CD4-positive, alpha-beta T cell (primary cell): ENCODE measurements at regions not wholly inside any gene's neighbourhood (a gene's known extent, or its start where the extent isn't known, plus 50 kb on each side); places are given as distances from the start of the nearest gene placed in this dataset.

Experiments
- ATAC-seq: fragments of 200-7000 bp; cut with Tn5 transposase; one replicate; pipeline ENCODE4 v1.10.0; 2022; ENCODE audit warnings: mild to moderate bottlenecking; ENCODE audit not compliant: poor library complexity
- CTCF ChIA-PET: fragments of 350-600 bp; sonication (Branson Sonifier 250); formaldehyde crosslinking; loops from one replicate; lab custom pipeline; 2021; ENCODE audit warnings: antibody characterized with exemption, inconsistent platforms; lab: Charles Lee
- POLR2A ChIA-PET: fragments of 350-600 bp; sonication (Branson Sonifier 250); formaldehyde crosslinking; loops from one replicate; lab custom pipeline; 2021; ENCODE audit warnings: antibody characterized with exemption, inconsistent platforms; lab: Charles Lee
- DNase-seq, 14 experiments: peaks; one replicate each; pipeline ENCODE4 v3.0.0-alpha.2; 2013 to 2020; ENCODE audit warnings: mixed read lengths in 2 of 14
- H3K27ac ChIP-seq, 2 donors: one replicate each; pipeline versions ENCODE4 v1.5.1 to v1.7.0; 2013; ENCODE audit warnings: low read length in 2 of 2, low read depth in 1 of 2, mild to moderate bottlenecking in 1 of 2
- H3K27me3 ChIP-seq, 2 experiments: 1 replicate in 1 of 2; 2 replicates in 1 of 2; pipeline versions ENCODE4 v1.6.1 to v1.7.0; 2013; ENCODE audit warnings: low read length in 2 of 2, control low read depth in 1 of 2, mild to moderate bottlenecking in 1 of 2, moderate library complexity in 1 of 2; ENCODE audit not compliant: insufficient read depth in 2 of 2, control insufficient read depth in 1 of 2
- H3K36me3 ChIP-seq: one replicate; pipeline ENCODE4 v1.6.1; 2013; ENCODE audit warnings: low read length, control low read depth; ENCODE audit not compliant: insufficient read depth
- H3K4me1 ChIP-seq: one replicate; pipeline ENCODE4 v1.6.1; 2013; ENCODE audit warnings: low read length, control low read depth; ENCODE audit not compliant: insufficient read depth
- H3K4me3 ChIP-seq: one replicate; pipeline ENCODE4 v1.5.1; 2013; ENCODE audit warnings: mild to moderate bottlenecking, low read length, moderate library complexity
- H3K9me3 ChIP-seq, 2 experiments: 1 replicate in 1 of 2; 2 replicates in 1 of 2; pipeline versions ENCODE4 v1.6.1 to v1.7.0; 2013; ENCODE audit warnings: low read length in 2 of 2, mild to moderate bottlenecking in 2 of 2, control low read depth in 1 of 2, moderate library complexity in 1 of 2; ENCODE audit not compliant: control insufficient read depth in 1 of 2, insufficient read depth in 1 of 2
- H3K27ac Mint-ChIP-seq: one replicate; pipeline ENCODE4 v1.8.0; 2020; ENCODE audit warnings: mixed read lengths
- H3K27me3 Mint-ChIP-seq: one replicate; pipeline ENCODE4 v1.8.0; 2021; ENCODE audit warnings: mixed read lengths
- H3K36me3 Mint-ChIP-seq: one replicate; pipeline ENCODE4 v1.8.0; 2021; ENCODE audit warnings: low read depth, mixed read lengths
- H3K4me1 Mint-ChIP-seq: one replicate; pipeline ENCODE4 v1.8.0; 2021; ENCODE audit warnings: low read depth, mixed read lengths
- H3K4me3 Mint-ChIP-seq: one replicate; pipeline ENCODE4 v1.8.0; 2020; ENCODE audit warnings: mild to moderate bottlenecking, mixed read lengths
- H3K9me3 Mint-ChIP-seq: one replicate; pipeline ENCODE4 v1.8.0; 2020; ENCODE audit warnings: mixed read lengths
- intact Hi-C, 2 experiments: fragments of 100-400 bp; cut with DNase I in 1 of 2; cut with micrococcal nuclease in 1 of 2; formaldehyde crosslinking; loops; one replicate each; pipeline versions ENCODE4 v1.15.1 to v1.9.0; 2023 to 2025; cut with DNase I, micrococcal nuclease
- TF ChIP-seq, protein P1 (sequence below): fragments of 200-600 bp; IDR thresholded peaks from one replicate; pipeline ENCODE4 v1.8.0; 2022; ENCODE audit warnings: antibody characterized with exemption, mild to moderate bottlenecking

GRCh38 chr4:125849869-125850268, 535.1 kb downstream of the FAT4 start:
- H3K9me3 Mint-ChIP-seq = peaks cover 3% of the 10 kb centered on the region
- Histone ChIP-seq H3K4me3 (no peak overlapping the region), H3K9me3 (peaks cover 0 to 8% of the 10 kb centered on the region in 2 experiments), H3K27me3 (no peaks in the 10 kb centered on the region), H3K4me1 (no peaks in the 10 kb centered on the region), H3K27ac (no peak overlapping the region), H3K36me3 (no peaks in the 10 kb centered on the region)
- H3K27me3 Mint-ChIP-seq = no peaks in the 10 kb centered on the region
- no peak overlapping the region for H3K27ac Mint-ChIP-seq
- TF ChIP-seq, protein P1, sequence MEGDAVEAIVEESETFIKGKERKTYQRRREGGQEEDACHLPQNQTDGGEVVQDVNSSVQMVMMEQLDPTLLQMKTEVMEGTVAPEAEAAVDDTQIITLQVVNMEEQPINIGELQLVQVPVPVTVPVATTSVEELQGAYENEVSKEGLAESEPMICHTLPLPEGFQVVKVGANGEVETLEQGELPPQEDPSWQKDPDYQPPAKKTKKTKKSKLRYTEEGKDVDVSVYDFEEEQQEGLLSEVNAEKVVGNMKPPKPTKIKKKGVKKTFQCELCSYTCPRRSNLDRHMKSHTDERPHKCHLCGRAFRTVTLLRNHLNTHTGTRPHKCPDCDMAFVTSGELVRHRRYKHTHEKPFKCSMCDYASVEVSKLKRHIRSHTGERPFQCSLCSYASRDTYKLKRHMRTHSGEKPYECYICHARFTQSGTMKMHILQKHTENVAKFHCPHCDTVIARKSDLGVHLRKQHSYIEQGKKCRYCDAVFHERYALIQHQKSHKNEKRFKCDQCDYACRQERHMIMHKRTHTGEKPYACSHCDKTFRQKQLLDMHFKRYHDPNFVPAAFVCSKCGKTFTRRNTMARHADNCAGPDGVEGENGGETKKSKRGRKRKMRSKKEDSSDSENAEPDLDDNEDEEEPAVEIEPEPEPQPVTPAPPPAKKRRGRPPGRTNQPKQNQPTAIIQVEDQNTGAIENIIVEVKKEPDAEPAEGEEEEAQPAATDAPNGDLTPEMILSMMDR = no peak
- ATAC-seq (no peak), DNase-seq (no peak)
- no peaks in the 10 kb centered on the region for H3K36me3 Mint-ChIP-seq
- intact Hi-C loops = no loop called here
- CTCF ChIA-PET = no interaction called here
- POLR2A ChIA-PET = no interaction called here
- H3K4me3 Mint-ChIP-seq = no peak overlapping the region
- no peaks in the 10 kb centered on the region for H3K4me1 Mint-ChIP-seq

GRCh38 chr4:125891597-125892258, 577.0 kb downstream of the FAT4 start:
- Mint-ChIP-seq H3K4me3 (no peak overlapping the region), H3K27ac (no peak overlapping the region), H3K36me3 (no peaks in the 10 kb centered on the region), H3K4me1 (no peaks in the 10 kb centered on the region), H3K9me3 (peaks cover 11% of the 10 kb centered on the region), H3K27me3 (no peaks in the 10 kb centered on the region)
- POLR2A ChIA-PET = no interaction called here
- Histone ChIP-seq H3K4me3 (no peak overlapping the region), H3K4me1 (no peaks in the 10 kb centered on the region), H3K27ac (no peak overlapping the region), H3K36me3 (no peaks in the 10 kb centered on the region), H3K27me3 (no peaks in the 10 kb centered on the region), H3K9me3 (peaks cover 0 to 9% of the 10 kb centered on the region in 2 experiments)
- TF ChIP-seq, protein P1 = no peak
- CTCF ChIA-PET = no interaction called here
- ATAC-seq = no peak
- intact Hi-C loops = no loop called here
- no peak for DNase-seq

- no peak overlapping the region for H3K27ac Mint-ChIP-seq
- no peaks in the 10 kb centered on the region for H3K4me1 ChIP-seq
- H3K9me3 ChIP-seq = no peaks in the 10 kb centered on the region
- POLR2A ChIA-PET = no interaction called here
- no peaks in the 10 kb centered on the region for H3K36me3 Mint-ChIP-seq
- H3K4me1 Mint-ChIP-seq = no peaks in the 10 kb centered on the region
- no peaks in the 10 kb centered on the region for H3K27me3 Mint-ChIP-seq
- TF ChIP-seq, protein P1 = no peak
- CTCF ChIA-PET = interaction anchor here (0.6 kb wide), 1 partner anchor 89 kb away, joined by 3 read pairs; no protein-coding TSS in a partner anchor
- H3K27me3 ChIP-seq = no peaks in the 10 kb centered on the region
- intact Hi-C loops = no loop called here
- H3K4me3 ChIP-seq = no peak overlapping the region
- ATAC-seq (no peak), DNase-seq (no peak)
- H3K36me3 ChIP-seq = no peaks in the 10 kb centered on the region
- no peak overlapping the region for H3K4me3 Mint-ChIP-seq
- H3K9me3 Mint-ChIP-seq = peaks cover 10% of the 10 kb centered on the region
- H3K27ac ChIP-seq = no peak overlapping the region
These were observed 590.0 kb downstream of the FAT4 start for GRCh38 chr4:125904802-125905201.
